Neural cell (in vitro differentiated cells): ENCODE measurements at regions not wholly inside any gene's neighbourhood (a gene's known extent, or its start where the extent isn't known, plus 50 kb on each side); places are given as distances from the start of the nearest gene placed in this dataset.

Experiments used
- H2AFZ ChIP-seq: fragments of 200-600, 300-800 bp; sonication (generic), shearing (Covaris generic); 2 replicates; pipeline ENCODE4 v1.6.0; 2014; ENCODE audit warnings: low read depth, mild to moderate bottlenecking, antibody characterized with exemption, low read length, moderate library complexity
- H3F3A ChIP-seq: fragments of 200-600 bp; shearing (Covaris generic); 2 replicates; pipeline ENCODE4 v1.6.1; 2016; ENCODE audit warnings: mild to moderate bottlenecking, moderate library complexity, mixed read lengths, antibody characterized with exemption, low read length; ENCODE audit not compliant: insufficient read depth, poor library complexity, severe bottlenecking
- H3K27ac ChIP-seq: fragments of 200-600, 300-800 bp; sonication (generic), shearing (Covaris generic); 2 replicates; pipeline ENCODE4 v1.5.1; 2014; ENCODE audit warnings: mild to moderate bottlenecking, low read length, moderate library complexity
- H3K27me3 ChIP-seq: fragments of 300-800, 200-600 bp; sonication (generic), shearing (Covaris generic); 2 replicates; pipeline ENCODE4 v1.6.0; 2014; ENCODE audit warnings: mild to moderate bottlenecking, low read depth, low read length, moderate library complexity; ENCODE audit not compliant: insufficient read depth
- H3K36me3 ChIP-seq: fragments of 300-800, 200-600 bp; sonication (generic), shearing (Covaris generic); 2 replicates; pipeline ENCODE4 v1.5.1; 2014; ENCODE audit warnings: mild to moderate bottlenecking, antibody characterized with exemption, low read length, moderate library complexity; ENCODE audit not compliant: insufficient read depth
- H3K4me2 ChIP-seq: fragments of 300-800, 200-600 bp; sonication (generic), shearing (Covaris generic); 2 replicates; pipeline ENCODE4 v1.6.0; 2014; ENCODE audit warnings: mild to moderate bottlenecking, low read length
- H3K4me3 ChIP-seq: fragments of 300-800, 200-600 bp; sonication (generic), shearing (Covaris generic); 2 replicates; pipeline ENCODE4 v1.5.1; 2014; ENCODE audit warnings: mild to moderate bottlenecking, low read length, moderate library complexity
- H3K79me2 ChIP-seq: fragments of 200-600 bp; shearing (Covaris generic); replicated peaks from 2 replicates; pipeline ENCODE4 v1.6.0; 2014; ENCODE audit warnings: mild to moderate bottlenecking, low read length, moderate library complexity; ENCODE audit not compliant: insufficient read depth
- H3K9ac ChIP-seq: fragments of 300-800, 200-600 bp; sonication (generic), shearing (Covaris generic); 2 replicates; pipeline ENCODE4 v1.6.1; 2016; ENCODE audit warnings: mild to moderate bottlenecking, low read length, mixed read lengths
- H3K9me2 ChIP-seq: fragments of 200-600 bp; shearing (Covaris generic); 2 replicates; pipeline ENCODE4 v1.6.1; 2016; ENCODE audit warnings: mild to moderate bottlenecking, low read length, mixed read lengths; ENCODE audit not compliant: insufficient read depth
- H3K9me3 ChIP-seq: fragments of 200-600, 300-800 bp; sonication (generic), shearing (Covaris generic); 2 replicates; pipeline ENCODE4 v1.6.1; 2016; ENCODE audit warnings: mild to moderate bottlenecking, mixed run types, low read length, moderate library complexity, mixed read lengths
- H4K20me1 ChIP-seq: fragments of 200-600 bp; shearing (Covaris generic); 2 replicates; pipeline ENCODE4 v1.6.1; 2016; ENCODE audit warnings: mild to moderate bottlenecking, mixed run types; ENCODE audit not compliant: insufficient read depth
- EP300 ChIP-seq: fragments of 450-650 bp; conservative IDR thresholded peaks from 2 replicates; pipeline ENCODE4 v1.6.1; 2014; ENCODE audit warnings: antibody characterized with exemption, mild to moderate bottlenecking, moderate library complexity; ENCODE audit not compliant: poor library complexity, severe bottlenecking
- EZH2 ChIP-seq: fragments of 200-600, 300-800 bp; shearing (Covaris generic), sonication (generic); IDR thresholded peaks from 2 replicates; pipeline ENCODE4 v1.6.1; 2014; ENCODE audit warnings: antibody characterized with exemption, low read length, borderline replicate concordance, mild to moderate bottlenecking; ENCODE audit not compliant: insufficient read depth, poor library complexity, severe bottlenecking
- MXI1 ChIP-seq: fragments of 450-650 bp; conservative IDR thresholded peaks from 2 replicates; pipeline ENCODE4 v1.6.1; 2014; ENCODE audit warnings: antibody characterized with exemption, mild to moderate bottlenecking; ENCODE audit not compliant: poor library complexity, severe bottlenecking
- POLR2AphosphoS5 ChIP-seq: IDR thresholded peaks from 2 replicates; pipeline ENCODE4 v1.6.1; 2012
- RAD21 ChIP-seq: fragments of 450-650 bp; conservative IDR thresholded peaks from 2 replicates; pipeline ENCODE4 v1.6.1; 2014; ENCODE audit warnings: antibody characterized with exemption, mild to moderate bottlenecking, moderate library complexity
- REST ChIP-seq: IDR thresholded peaks from 2 replicates; pipeline ENCODE4 v1.6.1; 2012; ENCODE audit warnings: borderline replicate concordance
- SMC3 ChIP-seq: fragments of 450-650 bp; conservative IDR thresholded peaks from 2 replicates; pipeline ENCODE4 v1.6.1; 2014; ENCODE audit warnings: antibody characterized with exemption, mild to moderate bottlenecking, moderate library complexity; ENCODE audit not compliant: poor library complexity
- TAF1 ChIP-seq: IDR thresholded peaks from 2 replicates; pipeline ENCODE4 v1.6.1; 2012; ENCODE audit warnings: low read depth
- TF ChIP-seq, protein P1 (sequence below): fragments of 450-650 bp; IDR thresholded peaks from 2 replicates; pipeline ENCODE4 v1.5.1; 2014; ENCODE audit warnings: antibody characterized with exemption, mild to moderate bottlenecking, moderate library complexity; ENCODE audit not compliant: poor library complexity, severe bottlenecking

DNA sequence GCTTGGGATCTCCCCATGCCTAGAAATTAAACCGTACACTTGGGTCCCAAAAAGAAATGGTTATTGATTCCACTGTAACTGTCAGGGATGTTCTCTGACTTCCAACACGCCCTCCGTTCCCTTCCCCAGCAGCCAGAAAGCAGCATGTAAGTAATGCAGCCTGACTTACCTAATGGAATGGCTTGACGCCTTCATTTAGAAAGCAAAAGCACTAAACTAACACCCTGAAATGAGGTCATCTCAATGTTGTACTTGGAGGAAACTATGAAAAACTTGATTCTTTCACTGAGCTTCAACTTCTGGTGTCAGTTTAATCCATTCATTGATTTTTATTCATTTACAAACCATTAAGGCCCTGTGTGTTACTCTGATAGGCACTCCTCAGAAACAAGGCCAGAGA lies 110.8 kb upstream of the NOCT start:
- Histone ChIP-seq H3K27me3 (no peaks in the 10 kb centered on the region), H4K20me1 (no peaks in the 10 kb centered on the region), H2AFZ (no peak overlapping the region), H3K4me2 (no peak overlapping the region), H3K27ac (no peak overlapping the region), H3K79me2 (no peaks in the 10 kb centered on the region), H3F3A (no peaks in the 10 kb centered on the region), H3K9me3 (no peaks in the 10 kb centered on the region), H3K9ac (no peak overlapping the region), H3K4me3 (no peak overlapping the region), H3K9me2 (no peaks in the 10 kb centered on the region), H3K36me3 (no peaks in the 10 kb centered on the region)
- TF ChIP-seq RAD21 (no peak), REST (no peak), MXI1 (no peak), EP300 (no peak), EZH2 (no peak), TAF1 (no peak), POLR2AphosphoS5 (no peak)
- TF ChIP-seq, protein P1, sequence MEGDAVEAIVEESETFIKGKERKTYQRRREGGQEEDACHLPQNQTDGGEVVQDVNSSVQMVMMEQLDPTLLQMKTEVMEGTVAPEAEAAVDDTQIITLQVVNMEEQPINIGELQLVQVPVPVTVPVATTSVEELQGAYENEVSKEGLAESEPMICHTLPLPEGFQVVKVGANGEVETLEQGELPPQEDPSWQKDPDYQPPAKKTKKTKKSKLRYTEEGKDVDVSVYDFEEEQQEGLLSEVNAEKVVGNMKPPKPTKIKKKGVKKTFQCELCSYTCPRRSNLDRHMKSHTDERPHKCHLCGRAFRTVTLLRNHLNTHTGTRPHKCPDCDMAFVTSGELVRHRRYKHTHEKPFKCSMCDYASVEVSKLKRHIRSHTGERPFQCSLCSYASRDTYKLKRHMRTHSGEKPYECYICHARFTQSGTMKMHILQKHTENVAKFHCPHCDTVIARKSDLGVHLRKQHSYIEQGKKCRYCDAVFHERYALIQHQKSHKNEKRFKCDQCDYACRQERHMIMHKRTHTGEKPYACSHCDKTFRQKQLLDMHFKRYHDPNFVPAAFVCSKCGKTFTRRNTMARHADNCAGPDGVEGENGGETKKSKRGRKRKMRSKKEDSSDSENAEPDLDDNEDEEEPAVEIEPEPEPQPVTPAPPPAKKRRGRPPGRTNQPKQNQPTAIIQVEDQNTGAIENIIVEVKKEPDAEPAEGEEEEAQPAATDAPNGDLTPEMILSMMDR = no peak

DNA sequence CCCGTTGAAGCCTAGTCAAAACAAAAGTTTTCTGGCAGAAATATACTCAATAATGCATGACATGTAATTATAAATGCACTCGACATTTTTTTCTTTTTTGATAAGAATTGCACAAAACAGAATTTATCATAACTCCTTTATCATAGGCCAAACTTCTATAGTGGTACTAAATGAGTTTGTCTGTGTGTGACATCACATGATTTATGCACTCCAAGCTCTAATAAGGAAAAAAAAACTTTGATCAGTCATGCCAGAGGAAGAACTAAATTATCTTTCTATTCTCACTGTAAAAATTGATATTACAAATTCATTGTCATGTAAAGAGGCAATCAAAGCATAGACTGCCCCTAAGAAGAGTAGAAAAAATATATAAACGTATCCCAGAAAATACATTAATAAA lies 112.4 kb upstream of the NOCT start:
- Histone ChIP-seq H3K79me2 (no peaks in the 10 kb centered on the region), H3K9me2 (no peaks in the 10 kb centered on the region), H3K27ac (no peak overlapping the region), H3F3A (no peaks in the 10 kb centered on the region), H3K9me3 (no peaks in the 10 kb centered on the region), H3K27me3 (no peaks in the 10 kb centered on the region), H3K4me3 (no peak overlapping the region), H2AFZ (no peak overlapping the region), H3K4me2 (no peak overlapping the region), H3K36me3 (no peaks in the 10 kb centered on the region), H3K9ac (no peak overlapping the region), H4K20me1 (no peaks in the 10 kb centered on the region)
- TF ChIP-seq REST (no peak), SMC3 (no peak)
